ENCODE measurements at regions not wholly inside any gene's neighbourhood (a gene's known extent, or its start where the extent isn't known, plus 50 kb on each side); places are given as distances from the start of the nearest gene placed in this dataset.

GRCh38 chr2:126843081-126843480, 55.6 kb upstream of the TEX51 start:
- DNase-seq (ENCODE audit: low spot score), result no peak
- Mint-ChIP-seq H3K4me1 (no peaks in the 10 kb centered on the region), H3K27ac (no peak overlapping the region), H3K36me3 (no peaks in the 10 kb centered on the region), H3K4me3 (no peak overlapping the region), H3K9me3 (no peaks in the 10 kb centered on the region), H3K27me3 (ENCODE audit: insufficient read depth, low read depth) (no peaks in the 10 kb centered on the region)
- no peak overlapping the region for H3K4me3 ChIP-seq
- no peaks in the 10 kb centered on the region for H3K9me3 ChIP-seq (ENCODE audit: low read depth)
- no peaks in the 10 kb centered on the region for H3K27me3 ChIP-seq
- H3K9ac ChIP-seq, result no peak overlapping the region
- TF ChIP-seq EZH2phosphoT487 (IDR thresholded peaks at IDR 0.05) (no peak), EZH2 (IDR thresholded peaks at IDR 0.05) (no peak), CTCF (IDR thresholded peaks at IDR 0.05) (no peak)
- H3K27ac ChIP-seq, result no peak overlapping the region
- no peaks in the 10 kb centered on the region for H3K4me1 ChIP-seq
- no peaks in the 10 kb centered on the region for H3K79me2 ChIP-seq (ENCODE audit: low read depth)
- H3F3A ChIP-seq (ENCODE audit: low read depth), result no peaks in the 10 kb centered on the region
- H3K36me3 ChIP-seq, result no peaks in the 10 kb centered on the region
- H4K20me1 ChIP-seq (ENCODE audit: low read depth), result no peaks in the 10 kb centered on the region
- H3K4me2 ChIP-seq, result no peak overlapping the region
- no peak overlapping the region for H2AFZ ChIP-seq (replicated peaks)

DNA sequence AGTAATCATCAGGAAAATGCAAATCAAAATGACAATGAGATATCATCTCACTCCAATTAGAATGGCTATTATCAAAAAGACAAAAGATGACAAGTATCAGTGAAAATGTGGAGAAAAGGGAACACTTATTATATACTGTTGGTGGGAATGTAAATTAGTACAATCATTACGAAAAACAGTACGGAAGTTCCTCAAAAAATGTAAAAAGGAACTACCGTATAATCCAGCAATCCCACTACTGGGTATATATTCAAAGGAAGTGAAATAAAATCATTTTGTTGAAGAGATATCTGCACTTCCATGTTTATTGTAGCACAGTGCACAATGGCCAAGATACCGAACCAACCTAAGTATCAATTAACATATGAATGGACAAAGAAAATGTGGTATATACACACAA, 52.4 kb upstream of the TEX51 start:
- H3K9me3 ChIP-seq (ENCODE audit: low read depth), result no peaks in the 10 kb centered on the region
- TF ChIP-seq EZH2phosphoT487 (IDR thresholded peaks at IDR 0.05), result no peak
- TF ChIP-seq CTCF (IDR thresholded peaks at IDR 0.05), result no peak
- no peak for TF ChIP-seq EZH2 (IDR thresholded peaks at IDR 0.05)
- no peaks in the 10 kb centered on the region for H3F3A ChIP-seq (ENCODE audit: low read depth)
- Mint-ChIP-seq H3K9me3 (no peaks in the 10 kb centered on the region), H3K4me1 (no peaks in the 10 kb centered on the region), H3K4me3 (no peak overlapping the region), H3K36me3 (no peaks in the 10 kb centered on the region), H3K27ac (no peak overlapping the region), H3K27me3 (ENCODE audit: insufficient read depth, low read depth) (no peaks in the 10 kb centered on the region)
- no peaks in the 10 kb centered on the region for H3K36me3 ChIP-seq
- no peaks in the 10 kb centered on the region for H3K27me3 ChIP-seq
- no peaks in the 10 kb centered on the region for H3K4me1 ChIP-seq
- no peak overlapping the region for H3K27ac ChIP-seq
- H2AFZ ChIP-seq (replicated peaks), result no peak overlapping the region
- no peaks in the 10 kb centered on the region for H4K20me1 ChIP-seq (ENCODE audit: low read depth)
- no peak overlapping the region for H3K4me3 ChIP-seq
- H3K79me2 ChIP-seq (ENCODE audit: low read depth), result no peaks in the 10 kb centered on the region
- H3K4me2 ChIP-seq, result no peak overlapping the region
- no peak overlapping the region for H3K9ac ChIP-seq
- no peak for DNase-seq (ENCODE audit: low spot score)
